Ishikawa (cell line): ENCODE measurements at regions not wholly inside any gene's neighbourhood (a gene's known extent, or its start where the extent isn't known, plus 50 kb on each side); places are given as distances from the start of the nearest gene placed in this dataset.

Experiments used
- CEBPB ChIP-seq: IDR thresholded peaks from 2 replicates; pipeline ENCODE4 v1.6.1; 2012
- CREB1 ChIP-seq: IDR thresholded peaks from 2 replicates; pipeline ENCODE4 v1.6.1; 2012; ENCODE audit warnings: low read depth
- EGR1 ChIP-seq: IDR thresholded peaks from 2 replicates; pipeline ENCODE4 v1.6.1; 2012
- EP300 ChIP-seq: IDR thresholded peaks from 2 replicates; pipeline ENCODE4 v1.6.1; 2012; ENCODE audit warnings: borderline replicate concordance
- FOXM1 ChIP-seq: IDR thresholded peaks from 2 replicates; pipeline ENCODE4 v1.6.1; 2012; ENCODE audit warnings: low read depth, borderline replicate concordance
- MAX ChIP-seq: IDR thresholded peaks from 2 replicates; pipeline ENCODE4 v1.6.1; 2012
- NFIC ChIP-seq: IDR thresholded peaks from 2 replicates; pipeline ENCODE4 v1.6.1; 2012
- RAD21 ChIP-seq: IDR thresholded peaks from 2 replicates; pipeline ENCODE4 v1.6.1; 2012; ENCODE audit warnings: low read depth
- REST ChIP-seq: IDR thresholded peaks from 2 replicates; pipeline ENCODE4 v1.6.1; 2012; ENCODE audit warnings: low read depth, mild to moderate bottlenecking
- TAF1 ChIP-seq: IDR thresholded peaks from 2 replicates; pipeline ENCODE4 v1.6.1; 2012; ENCODE audit warnings: low read depth, mild to moderate bottlenecking
- TCF12 ChIP-seq: IDR thresholded peaks from 2 replicates; pipeline ENCODE4 v1.6.1; 2012; ENCODE audit warnings: low read depth
- TEAD4 ChIP-seq: IDR thresholded peaks from 2 replicates; pipeline ENCODE4 v1.6.1; 2012
- YY1 ChIP-seq: IDR thresholded peaks from 2 replicates; pipeline ENCODE4 v1.6.1; 2012; ENCODE audit warnings: low read depth
- ZBTB7A ChIP-seq: IDR thresholded peaks from 2 replicates; pipeline ENCODE4 v1.6.1; 2012; ENCODE audit warnings: low read depth
- TF ChIP-seq, protein P1 (sequence below): IDR thresholded peaks from 2 replicates; pipeline ENCODE4 v1.6.1; 2012

DNA sequence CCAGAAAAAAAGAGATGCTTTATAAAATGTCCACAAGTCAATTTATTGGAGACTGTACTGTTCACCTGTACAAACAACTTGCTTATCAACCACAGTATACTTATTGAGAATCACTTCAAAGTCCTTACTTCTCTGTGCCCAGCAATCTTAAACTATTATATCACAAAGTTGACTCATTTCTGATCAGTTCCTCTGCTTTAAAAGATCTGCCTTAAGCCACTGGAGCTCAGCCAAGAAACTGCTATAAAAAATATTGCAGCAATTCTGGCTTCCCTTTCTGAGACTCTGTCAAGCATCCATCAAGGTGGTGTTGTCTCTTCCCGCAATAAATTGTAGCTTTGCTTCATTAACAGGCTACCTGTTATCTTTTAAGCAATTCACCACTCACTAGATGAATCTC, 375.2 kb upstream of the SPHKAP start:
- no peak for TF ChIP-seq REST
- TF ChIP-seq ZBTB7A, result no peak
- TF ChIP-seq EP300, result no peak
- TF ChIP-seq TAF1, result no peak
- TF ChIP-seq RAD21, result no peak
- no peak for TF ChIP-seq TEAD4
- TF ChIP-seq TCF12, result no peak
- no peak for TF ChIP-seq EGR1
- TF ChIP-seq CREB1, result no peak
- TF ChIP-seq CEBPB, result no peak
- TF ChIP-seq MAX, result no peak
- no peak for TF ChIP-seq NFIC
- TF ChIP-seq YY1, result no peak
- TF ChIP-seq FOXM1, result no peak
- TF ChIP-seq, protein P1, sequence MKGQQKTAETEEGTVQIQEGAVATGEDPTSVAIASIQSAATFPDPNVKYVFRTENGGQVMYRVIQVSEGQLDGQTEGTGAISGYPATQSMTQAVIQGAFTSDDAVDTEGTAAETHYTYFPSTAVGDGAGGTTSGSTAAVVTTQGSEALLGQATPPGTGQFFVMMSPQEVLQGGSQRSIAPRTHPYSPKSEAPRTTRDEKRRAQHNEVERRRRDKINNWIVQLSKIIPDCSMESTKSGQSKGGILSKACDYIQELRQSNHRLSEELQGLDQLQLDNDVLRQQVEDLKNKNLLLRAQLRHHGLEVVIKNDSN, result no peak

GRCh38 chr2:228549441-228550007, 368.0 kb upstream of the SPHKAP start:
- no peak for TF ChIP-seq EP300
- no peak for TF ChIP-seq RAD21
- TF ChIP-seq, protein P1, result no peak
- TF ChIP-seq NFIC, result no peak
- no peak for TF ChIP-seq YY1
- no peak for TF ChIP-seq FOXM1
- no peak for TF ChIP-seq MAX
- TF ChIP-seq EGR1, result no peak
- no peak for TF ChIP-seq REST
- TF ChIP-seq CEBPB, result no peak
- no peak for TF ChIP-seq TAF1
- TF ChIP-seq ZBTB7A, result no peak
- TF ChIP-seq TCF12, result no peak
- no peak for TF ChIP-seq TEAD4

DNA sequence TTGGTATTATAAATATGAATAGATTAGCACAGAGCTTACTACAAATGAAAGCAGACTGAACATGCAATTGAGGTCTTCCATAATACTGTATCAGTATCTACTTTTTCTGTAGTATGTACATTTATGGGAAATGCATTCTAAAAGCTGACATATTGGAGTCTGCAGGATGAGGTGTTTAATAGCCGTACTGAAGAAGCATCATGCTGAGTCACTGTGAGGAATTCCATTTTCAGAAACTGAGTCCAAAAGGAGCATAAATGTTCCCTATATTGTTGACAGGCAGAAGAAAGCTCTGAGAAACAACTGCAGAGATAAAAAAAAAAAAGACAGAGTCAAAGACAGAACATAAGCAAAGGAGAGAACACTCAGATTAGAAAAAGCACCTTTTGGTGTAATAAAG, 366.7 kb upstream of the SPHKAP start:
- no peak for TF ChIP-seq REST
- TF ChIP-seq EGR1, result no peak
- no peak for TF ChIP-seq TCF12
- no peak for TF ChIP-seq FOXM1
- no peak for TF ChIP-seq NFIC
- no peak for TF ChIP-seq TAF1
- TF ChIP-seq YY1, result no peak
- TF ChIP-seq CEBPB, result no peak
- TF ChIP-seq EP300, result no peak

DNA sequence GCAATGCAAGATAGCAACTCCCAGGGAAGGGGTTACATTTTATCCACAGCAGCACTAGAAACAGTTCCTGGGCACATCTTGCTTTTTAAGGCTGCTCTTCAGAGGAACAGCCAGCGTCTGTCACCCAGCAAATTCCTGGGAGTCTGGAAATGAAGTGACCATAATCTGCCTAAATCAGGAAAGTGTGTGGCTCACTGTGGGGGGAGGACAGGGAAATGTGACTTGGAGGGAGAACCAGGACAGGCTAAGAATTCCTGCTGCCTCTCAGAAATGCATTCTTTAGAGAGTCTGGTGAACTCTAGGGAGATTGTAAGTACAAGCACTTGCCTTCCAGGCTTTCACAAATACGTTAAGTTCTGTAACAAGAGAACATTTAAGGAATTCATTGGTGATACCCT, 364.3 kb upstream of the SPHKAP start:
- TF ChIP-seq REST, result no peak
- no peak for TF ChIP-seq TEAD4
- TF ChIP-seq YY1, result no peak
- TF ChIP-seq EP300, result no peak
- no peak for TF ChIP-seq CEBPB
- TF ChIP-seq EGR1, result no peak
- TF ChIP-seq, protein P1, result no peak
- TF ChIP-seq TCF12, result no peak
- TF ChIP-seq NFIC, result no peak
- no peak for TF ChIP-seq MAX
- no peak for TF ChIP-seq RAD21
- TF ChIP-seq ZBTB7A, result no peak
- TF ChIP-seq TAF1, result no peak
- no peak for TF ChIP-seq FOXM1
- TF ChIP-seq CREB1, result no peak
